H9 (cell line): ENCODE measurements at regions not wholly inside any gene's neighbourhood (a gene's known extent, or its start where the extent isn't known, plus 50 kb on each side); places are given as distances from the start of the nearest gene placed in this dataset.

Source experiments
- DNase-seq: peaks from one replicate; pipeline ENCODE4 v3.0.0-alpha.2; 2017
- H2AFZ ChIP-seq: one replicate; pipeline ENCODE4 v1.6.1; 2013; ENCODE audit warnings: mild to moderate bottlenecking, low read length, control low read depth, moderate library complexity
- H2AK5ac ChIP-seq: 2 replicates; pipeline ENCODE4 v1.6.1; 2013; ENCODE audit warnings: low read length, control low read depth, mixed read lengths; ENCODE audit not compliant: insufficient read length
- H2BK120ac ChIP-seq: one replicate; pipeline ENCODE4 v1.6.1; 2013; ENCODE audit warnings: low read depth, mild to moderate bottlenecking, low read length, control low read depth, inconsistent platforms; ENCODE audit not compliant: poor library complexity, severe bottlenecking
- H2BK12ac ChIP-seq: 2 replicates; pipeline ENCODE4 v1.6.1; 2013; ENCODE audit warnings: low read length, control low read depth, mixed read lengths, low read depth; ENCODE audit not compliant: insufficient read length
- H2BK15ac ChIP-seq: 2 replicates; pipeline ENCODE4 v1.6.1; 2013; ENCODE audit warnings: low read depth, low read length, control low read depth
- H2BK20ac ChIP-seq: one replicate; pipeline ENCODE4 v1.6.1; 2013; ENCODE audit warnings: low read depth, mild to moderate bottlenecking, low read length, control low read depth, inconsistent platforms; ENCODE audit not compliant: poor library complexity, severe bottlenecking
- H2BK5ac ChIP-seq: 2 replicates; pipeline ENCODE4 v1.6.1; 2013; ENCODE audit warnings: low read length, control low read depth, mixed read lengths; ENCODE audit not compliant: insufficient read length
- H3K14ac ChIP-seq: 2 replicates; pipeline ENCODE4 v1.6.1; 2013; ENCODE audit warnings: low read length, control low read depth; ENCODE audit not compliant: insufficient read depth
- H3K18ac ChIP-seq: 2 replicates; pipeline ENCODE4 v1.6.1; 2013; ENCODE audit warnings: low read depth, mild to moderate bottlenecking, mixed read lengths, low read length, control low read depth; ENCODE audit not compliant: insufficient read length
- H3K23ac ChIP-seq: 2 replicates; pipeline ENCODE4 v1.6.1; 2013; ENCODE audit warnings: low read length, control low read depth, mixed read lengths, low read depth; ENCODE audit not compliant: insufficient read length
- H3K23me2 ChIP-seq: 2 replicates; pipeline ENCODE4 v1.6.1; 2013; ENCODE audit warnings: low read depth, mild to moderate bottlenecking, mixed read lengths, low read length, control low read depth; ENCODE audit not compliant: insufficient read length, poor library complexity, severe bottlenecking
- H3K27ac ChIP-seq: 2 replicates; pipeline ENCODE4 v1.5.1; 2013; ENCODE audit warnings: low read length, control low read depth, mixed read lengths, low read depth; ENCODE audit not compliant: insufficient read length
- H3K27me3 ChIP-seq: 2 replicates; pipeline ENCODE4 v1.6.1; 2013; ENCODE audit warnings: low read length, control low read depth, inconsistent platforms; ENCODE audit not compliant: insufficient read depth
- H3K4ac ChIP-seq: 2 replicates; pipeline ENCODE4 v1.6.1; 2013; ENCODE audit warnings: low read depth, mild to moderate bottlenecking, control low read depth, inconsistent platforms, low read length, moderate library complexity
- H3K4me1 ChIP-seq: 2 replicates; pipeline ENCODE4 v1.6.1; 2013; ENCODE audit warnings: low read length, control low read depth, inconsistent platforms; ENCODE audit not compliant: insufficient read depth
- H3K4me2 ChIP-seq: 2 replicates; pipeline ENCODE4 v1.6.1; 2013; ENCODE audit warnings: low read length, control low read depth, mixed read lengths; ENCODE audit not compliant: insufficient read length, insufficient read depth
- H3K56ac ChIP-seq: 2 replicates; pipeline ENCODE4 v1.6.1; 2013; ENCODE audit warnings: low read depth, mild to moderate bottlenecking, mixed read lengths, low read length, control low read depth; ENCODE audit not compliant: insufficient read length
- H3K79me1 ChIP-seq: 2 replicates; pipeline ENCODE4 v1.6.1; 2013; ENCODE audit warnings: low read depth, mild to moderate bottlenecking, moderate library complexity, low read length, control low read depth, inconsistent platforms; ENCODE audit not compliant: insufficient read depth, poor library complexity, severe bottlenecking
- H3K79me2 ChIP-seq: 2 replicates; pipeline ENCODE4 v1.6.1; 2013; ENCODE audit warnings: low read length, control low read depth, inconsistent platforms; ENCODE audit not compliant: insufficient read depth
- H3K9ac ChIP-seq: 2 replicates; pipeline ENCODE4 v1.6.1; 2013; ENCODE audit warnings: low read length, control low read depth, mixed read lengths; ENCODE audit not compliant: insufficient read length; ENCODE audit errors: extremely low read depth
- H3K9me3 ChIP-seq: one replicate; pipeline ENCODE4 v1.6.1; 2013; ENCODE audit warnings: low read depth, low read length, inconsistent platforms; ENCODE audit not compliant: control insufficient read depth
- H3T11ph ChIP-seq: one replicate; pipeline ENCODE4 v1.6.1; 2013; ENCODE audit warnings: mild to moderate bottlenecking, low read length, control low read depth, inconsistent platforms
- H4K20me1 ChIP-seq: one replicate; pipeline ENCODE4 v1.6.1; 2013; ENCODE audit not compliant: control insufficient read depth, insufficient read length, insufficient read depth
- H4K5ac ChIP-seq: 2 replicates; pipeline ENCODE4 v1.6.1; 2013; ENCODE audit warnings: low read depth, mild to moderate bottlenecking, mixed read lengths, low read length, control low read depth; ENCODE audit not compliant: insufficient read length
- H4K8ac ChIP-seq: replicated peaks from 2 replicates; pipeline ENCODE4 v1.6.1; 2013; ENCODE audit warnings: low read length, control low read depth, mixed read lengths, low read depth; ENCODE audit not compliant: insufficient read length
- H4K91ac ChIP-seq: 2 replicates; pipeline ENCODE4 v1.6.1; 2013; ENCODE audit warnings: low read depth, mild to moderate bottlenecking, moderate library complexity, mixed read lengths, low read length, control low read depth; ENCODE audit not compliant: insufficient read length
- H3K27ac Mint-ChIP-seq, 3 experiments: 2 replicates in 2 of 3; 3 replicates in 1 of 3; pipeline ENCODE4 v1.8.0; 2020 to 2021; ENCODE audit warnings: mixed read lengths in 3 of 3, mild to moderate bottlenecking in 1 of 3, moderate library complexity in 1 of 3
- H3K27me3 Mint-ChIP-seq: 2 replicates; pipeline ENCODE4 v1.8.0; 2021; ENCODE audit warnings: low read depth, mild to moderate bottlenecking, moderate library complexity, mixed read lengths
- H3K36me3 Mint-ChIP-seq, 3 experiments: 2 replicates in 2 of 3; 3 replicates in 1 of 3; pipeline ENCODE4 v1.8.0; 2020 to 2021; ENCODE audit warnings: low read depth in 3 of 3, mixed read lengths in 3 of 3; ENCODE audit not compliant: insufficient read depth in 1 of 3
- H3K4me1 Mint-ChIP-seq, 2 experiments: 2 replicates each; pipeline ENCODE4 v1.8.0; 2020; ENCODE audit warnings: mixed read lengths in 2 of 2
- H3K4me3 Mint-ChIP-seq, 2 experiments: 2 replicates in 1 of 2; 3 replicates in 1 of 2; pipeline ENCODE4 v1.8.0; 2020 to 2021; ENCODE audit warnings: mild to moderate bottlenecking in 2 of 2, mixed read lengths in 2 of 2, moderate library complexity in 1 of 2
- H3K9me3 Mint-ChIP-seq, 2 experiments: 2 replicates in 1 of 2; 3 replicates in 1 of 2; pipeline ENCODE4 v1.8.0; 2020; ENCODE audit warnings: mild to moderate bottlenecking in 2 of 2, mixed read lengths in 2 of 2, moderate library complexity in 1 of 2
- WGBS: extraction: QIAGEN DNeasy Blood & Tissue Kit; methylation state at CpG from one replicate; pipeline ENCODE4 v1.1.7; 2013; ENCODE audit warnings: missing lambda C conversion rate, low lambda C conversion rate, mixed read lengths; ENCODE audit not compliant: insufficient read length; ENCODE audit errors: extremely low coverage; 5-methylcytosine and 5-hydroxymethylcytosine counted together
- TF ChIP-seq, protein P1 (sequence below): fragments of 200-600 bp; sonication (generic); conservative IDR thresholded peaks from 3 replicates; pipeline ENCODE4 v1.8.0; 2021; ENCODE audit warnings: antibody characterized with exemption, mild to moderate bottlenecking

GRCh38 chr6:134734312-134734869 is 215.5 kb downstream of the ALDH8A1 start:
- H2BK20ac ChIP-seq, result no peak overlapping the region
- H4K8ac ChIP-seq, result no peak overlapping the region
- no CpG with 5 or more reads among the region's 6 CpGs for WGBS
- no peak overlapping the region for H3K4ac ChIP-seq
- H3K14ac ChIP-seq, result no peak overlapping the region
- no peaks in the 10 kb centered on the region for H3K27me3 ChIP-seq
- H2BK5ac ChIP-seq, result no peak overlapping the region
- no peak overlapping the region for H2BK12ac ChIP-seq
- H2BK15ac ChIP-seq, result no peak overlapping the region
- H3K18ac ChIP-seq, result no peak overlapping the region
- H3K9me3 ChIP-seq, result no peaks in the 10 kb centered on the region
- H2BK120ac ChIP-seq, result no peak overlapping the region
- Mint-ChIP-seq H3K9me3 (no peaks in the 10 kb centered on the region), H3K4me1 (peaks cover 9% of the 10 kb centered on the region in 2 experiments), H3K27me3 (no peaks in the 10 kb centered on the region), H3K27ac (peak overlapping the region in 1 of 3 experiments; percentile 85; a peak in 1 of 7 replicates), H3K36me3 (no peaks in the 10 kb centered on the region; a peak in 1 of 7 replicates), H3K4me3 (no peak overlapping the region)
- H3T11ph ChIP-seq, result no peak overlapping the region
- no peaks in the 10 kb centered on the region for H3K79me2 ChIP-seq
- no peak overlapping the region for H3K23ac ChIP-seq
- H3K79me1 ChIP-seq, result no peaks in the 10 kb centered on the region
- no peak overlapping the region for H3K27ac ChIP-seq
- H4K20me1 ChIP-seq, result no peaks in the 10 kb centered on the region
- H3K4me2 ChIP-seq, result no peak overlapping the region
- no peak overlapping the region for H3K9ac ChIP-seq
- no peak overlapping the region for H4K5ac ChIP-seq
- TF ChIP-seq, protein P1, sequence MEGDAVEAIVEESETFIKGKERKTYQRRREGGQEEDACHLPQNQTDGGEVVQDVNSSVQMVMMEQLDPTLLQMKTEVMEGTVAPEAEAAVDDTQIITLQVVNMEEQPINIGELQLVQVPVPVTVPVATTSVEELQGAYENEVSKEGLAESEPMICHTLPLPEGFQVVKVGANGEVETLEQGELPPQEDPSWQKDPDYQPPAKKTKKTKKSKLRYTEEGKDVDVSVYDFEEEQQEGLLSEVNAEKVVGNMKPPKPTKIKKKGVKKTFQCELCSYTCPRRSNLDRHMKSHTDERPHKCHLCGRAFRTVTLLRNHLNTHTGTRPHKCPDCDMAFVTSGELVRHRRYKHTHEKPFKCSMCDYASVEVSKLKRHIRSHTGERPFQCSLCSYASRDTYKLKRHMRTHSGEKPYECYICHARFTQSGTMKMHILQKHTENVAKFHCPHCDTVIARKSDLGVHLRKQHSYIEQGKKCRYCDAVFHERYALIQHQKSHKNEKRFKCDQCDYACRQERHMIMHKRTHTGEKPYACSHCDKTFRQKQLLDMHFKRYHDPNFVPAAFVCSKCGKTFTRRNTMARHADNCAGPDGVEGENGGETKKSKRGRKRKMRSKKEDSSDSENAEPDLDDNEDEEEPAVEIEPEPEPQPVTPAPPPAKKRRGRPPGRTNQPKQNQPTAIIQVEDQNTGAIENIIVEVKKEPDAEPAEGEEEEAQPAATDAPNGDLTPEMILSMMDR, result no peak
- H4K91ac ChIP-seq, result no peak overlapping the region
- DNase-seq, result no peak
- H3K4me1 ChIP-seq, result 0 out of 2 replicates have a peak, but pooled peaks cover 3% of the 10 kb centered on the region
- H3K56ac ChIP-seq, result no peak overlapping the region
- no peak overlapping the region for H2AFZ ChIP-seq
- H2AK5ac ChIP-seq, result no peak overlapping the region
- no peaks in the 10 kb centered on the region for H3K23me2 ChIP-seq
